ENCODE measurements at regions not wholly inside any gene's neighbourhood (a gene's known extent, or its start where the extent isn't known, plus 50 kb on each side); places are given as distances from the start of the nearest gene placed in this dataset.

DNA sequence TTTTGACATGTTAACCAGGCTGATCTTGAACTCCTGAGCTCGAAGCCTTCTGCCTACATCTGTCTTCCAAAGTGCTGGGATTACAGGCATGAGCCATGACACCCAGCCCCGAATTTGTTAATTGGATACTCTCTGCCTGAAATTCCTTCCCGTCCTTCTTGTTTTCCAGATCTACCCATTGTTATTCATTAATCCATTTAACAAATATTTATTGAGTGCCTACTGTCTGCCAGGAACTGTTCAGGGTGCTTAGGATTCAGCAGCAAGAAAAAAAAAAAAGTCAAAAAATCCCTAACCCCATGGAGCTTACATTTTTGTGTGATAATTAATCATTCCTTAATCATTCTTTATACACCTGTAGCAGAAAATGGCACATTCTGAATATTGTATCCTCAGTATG, 206.8 kb upstream of the FOXD3 start:
- H3K9me3 Mint-ChIP-seq: no peaks in the 10 kb centered on the region
- H3K4me3 Mint-ChIP-seq: no peak overlapping the region
- H3K27ac Mint-ChIP-seq: no peak overlapping the region
- POLR2A ChIA-PET: no interaction called here
- H3K36me3 Mint-ChIP-seq: no peaks in the 10 kb centered on the region
- H3K4me1 Mint-ChIP-seq: no peaks in the 10 kb centered on the region
- no peak for DNase-seq
- ATAC-seq: no peak
- peaks cover 0 to 26% (median 11%) of the 10 kb centered on the region in 5 donors for H3K27me3 Mint-ChIP-seq

DNA sequence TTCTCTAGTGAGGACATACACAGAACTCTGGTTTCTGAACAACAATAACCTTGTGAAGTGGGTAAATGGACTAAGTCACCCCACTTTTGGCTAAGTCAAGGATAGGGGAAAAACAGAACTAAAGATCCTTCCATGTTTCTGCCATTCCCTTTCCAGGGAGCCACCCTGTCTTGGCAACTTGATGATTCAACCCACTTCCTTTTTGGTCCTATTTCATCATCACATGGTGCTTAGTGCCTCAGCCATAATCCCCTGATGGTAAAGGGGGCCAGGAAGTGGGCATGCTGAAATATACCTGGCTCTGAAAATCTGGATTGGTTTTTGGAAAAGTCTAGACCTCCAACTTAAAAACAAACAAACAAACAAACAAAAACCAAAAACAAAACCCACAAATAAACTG, 206.4 kb upstream of the FOXD3 start:
- no peaks in the 10 kb centered on the region for H3K36me3 Mint-ChIP-seq
- H3K9me3 Mint-ChIP-seq: no peaks in the 10 kb centered on the region
- ATAC-seq (no peak), DNase-seq (no peak)
- H3K4me1 Mint-ChIP-seq: no peaks in the 10 kb centered on the region
- peaks cover 1 to 24% (median 11%) of the 10 kb centered on the region in 5 donors for H3K27me3 Mint-ChIP-seq
- H3K27ac Mint-ChIP-seq: no peak overlapping the region
- POLR2A ChIA-PET: no interaction called here
- H3K4me3 Mint-ChIP-seq: no peak overlapping the region

DNA sequence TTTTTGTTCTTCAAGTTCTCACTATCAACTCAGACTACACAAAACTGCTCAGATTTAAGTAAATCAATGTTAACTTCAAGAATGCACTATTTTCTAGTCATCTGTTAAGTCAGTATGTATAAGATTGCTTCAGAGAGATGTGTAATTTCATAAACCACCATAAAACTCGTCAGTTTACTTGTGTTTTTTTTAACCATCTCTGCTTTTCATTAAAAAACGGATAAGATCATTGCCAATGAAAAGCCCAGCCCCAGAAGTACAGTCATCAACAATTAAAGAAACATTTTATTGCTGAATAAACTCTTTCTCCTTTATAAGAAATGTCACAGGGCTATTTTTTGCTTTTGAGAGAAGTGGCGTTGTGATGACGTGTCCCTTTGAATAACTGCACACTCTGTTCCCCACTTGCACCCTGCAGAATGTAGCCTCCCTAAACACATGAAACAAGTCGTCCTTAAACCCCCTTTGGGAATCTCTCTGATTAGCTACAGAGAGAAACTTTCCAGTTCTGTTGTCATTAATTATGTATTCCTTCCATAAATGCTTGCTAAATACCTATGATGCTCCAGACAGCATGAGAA, 202.7 kb upstream of the FOXD3 start:
- H3K36me3 Mint-ChIP-seq: no peaks in the 10 kb centered on the region
- no peaks in the 10 kb centered on the region for H3K9me3 Mint-ChIP-seq
- peaks cover 0 to 6% (median 0%) of the 10 kb centered on the region in 4 donors for H3K4me1 Mint-ChIP-seq
- POLR2A ChIA-PET: no interaction called here
- ATAC-seq (no peak), DNase-seq (no peak)
- no peak overlapping the region for H3K27ac Mint-ChIP-seq
- no peak overlapping the region for H3K4me3 Mint-ChIP-seq
- peaks cover 4 to 25% (median 9%) of the 10 kb centered on the region in 5 donors for H3K27me3 Mint-ChIP-seq

DNA sequence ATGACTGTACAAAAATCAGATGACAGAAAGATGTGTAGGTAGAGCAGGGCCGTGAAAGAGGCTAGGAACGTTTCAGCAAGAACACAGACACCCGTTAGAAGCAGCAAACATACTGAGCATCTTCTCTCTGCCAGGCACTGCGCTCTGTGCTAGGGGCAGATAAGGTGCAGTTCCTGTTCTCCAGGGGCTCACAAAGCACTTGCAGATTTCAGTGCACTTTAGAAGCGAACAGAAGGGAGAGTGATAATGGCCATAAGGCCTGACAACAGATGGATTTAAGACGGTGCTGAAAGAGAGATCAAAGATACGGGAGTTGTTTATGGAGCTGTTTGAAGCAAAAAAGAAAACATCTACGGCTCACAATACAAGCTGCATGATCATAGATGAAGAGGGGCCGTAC, 200.3 kb upstream of the FOXD3 start:
- H3K27me3 Mint-ChIP-seq: peaks cover 4 to 24% (median 8%) of the 10 kb centered on the region in 5 donors
- H3K4me3 Mint-ChIP-seq: no peak overlapping the region
- peaks cover 0 to 6% (median 0%) of the 10 kb centered on the region in 4 donors for H3K4me1 Mint-ChIP-seq
- POLR2A ChIA-PET: no interaction called here
- no peak overlapping the region for H3K27ac Mint-ChIP-seq
- no peak for ATAC-seq
- no peak for DNase-seq
- no peaks in the 10 kb centered on the region for H3K9me3 Mint-ChIP-seq
- H3K36me3 Mint-ChIP-seq: no peaks in the 10 kb centered on the region

DNA sequence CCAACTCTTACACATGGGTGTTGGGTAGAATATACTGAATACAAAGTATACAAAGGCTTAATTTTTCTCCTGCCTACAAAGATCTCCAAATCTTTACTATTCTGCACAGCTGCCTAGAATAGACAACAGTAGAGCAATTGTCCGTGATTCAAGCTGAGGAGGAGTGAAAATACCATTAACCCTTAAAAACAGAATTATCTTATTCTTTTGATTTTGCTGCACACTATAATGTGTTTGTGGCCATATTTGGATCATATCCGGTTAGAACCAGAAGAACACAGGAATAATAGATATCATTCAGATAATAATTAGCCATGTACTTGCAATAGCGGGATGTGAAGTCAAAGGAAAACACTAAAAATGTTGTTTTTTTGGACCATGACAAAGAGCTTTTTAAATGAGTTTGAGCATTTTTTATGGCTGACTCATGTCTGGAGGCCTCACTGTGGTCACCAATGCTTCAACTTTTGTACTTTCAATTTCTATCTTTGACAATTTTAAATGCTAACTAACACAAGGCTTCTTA, 197.6 kb upstream of the FOXD3 start:
- Mint-ChIP-seq H3K36me3 (no peaks in the 10 kb centered on the region), H3K27me3 (peaks cover 5 to 16% (median 7%) of the 10 kb centered on the region in 5 donors), H3K9me3 (no peaks in the 10 kb centered on the region), H3K27ac (no peak overlapping the region), H3K4me1 (peaks cover 0 to 6% (median 0%) of the 10 kb centered on the region in 4 donors), H3K4me3 (no peak overlapping the region)
- DNase-seq (no peak), ATAC-seq (no peak)
- POLR2A ChIA-PET: no interaction called here

DNA sequence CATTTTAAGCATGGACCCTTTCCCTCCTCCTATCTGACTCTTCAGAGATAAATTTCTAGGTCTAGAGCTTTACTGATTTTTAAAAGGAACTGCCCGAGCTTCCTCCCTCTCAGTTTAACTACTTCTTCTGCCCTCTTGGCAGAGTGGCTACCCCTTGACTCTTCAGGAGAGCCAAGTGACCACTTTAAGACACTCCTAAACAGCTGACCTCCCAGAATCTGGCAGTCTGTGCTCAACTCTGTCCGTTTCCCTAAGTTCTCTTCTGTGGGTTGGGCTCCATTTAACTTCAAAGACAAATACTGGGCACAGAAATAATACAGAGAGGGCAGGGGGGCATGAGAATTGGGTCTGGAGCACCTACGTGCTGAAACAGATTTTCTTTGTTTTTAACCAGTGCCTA, 196.3 kb upstream of the FOXD3 start:
- H3K4me3 Mint-ChIP-seq: no peak overlapping the region
- H3K36me3 Mint-ChIP-seq: no peaks in the 10 kb centered on the region
- ATAC-seq: no peak
- DNase-seq: no peak
- peaks cover 0 to 19% (median 11%) of the 10 kb centered on the region in 5 donors for H3K27me3 Mint-ChIP-seq
- no peak overlapping the region for H3K27ac Mint-ChIP-seq
- POLR2A ChIA-PET: no interaction called here
- H3K9me3 Mint-ChIP-seq: no peaks in the 10 kb centered on the region
- H3K4me1 Mint-ChIP-seq: peaks cover 0 to 6% (median 0%) of the 10 kb centered on the region in 4 donors

DNA sequence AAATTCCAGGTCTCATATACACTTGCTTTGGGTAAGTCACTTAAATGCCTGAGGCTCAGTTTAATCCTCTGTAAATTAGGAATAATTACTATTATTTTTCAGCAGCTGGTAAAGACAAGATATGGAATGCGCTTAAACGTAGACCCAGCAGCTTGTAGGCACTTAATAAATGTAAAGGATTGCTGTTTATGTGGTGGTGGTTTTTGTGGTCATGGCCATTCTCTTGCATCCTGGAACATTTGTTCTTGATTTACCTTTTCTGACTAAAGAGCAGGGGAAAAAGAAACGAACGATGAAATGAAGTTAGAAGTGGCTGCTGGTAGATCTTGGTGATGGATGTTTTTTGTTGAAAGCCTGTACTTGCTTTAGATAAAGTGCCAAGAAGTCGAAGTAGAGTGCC, 195.0 kb upstream of the FOXD3 start:
- Mint-ChIP-seq H3K4me1 (no peaks in the 10 kb centered on the region), H3K36me3 (no peaks in the 10 kb centered on the region), H3K9me3 (no peaks in the 10 kb centered on the region), H3K4me3 (no peak overlapping the region), H3K27me3 (peaks cover 7 to 19% (median 12%) of the 10 kb centered on the region in 5 donors), H3K27ac (no peak overlapping the region)
- POLR2A ChIA-PET: no interaction called here
- no peak for DNase-seq
- no peak for ATAC-seq

DNA sequence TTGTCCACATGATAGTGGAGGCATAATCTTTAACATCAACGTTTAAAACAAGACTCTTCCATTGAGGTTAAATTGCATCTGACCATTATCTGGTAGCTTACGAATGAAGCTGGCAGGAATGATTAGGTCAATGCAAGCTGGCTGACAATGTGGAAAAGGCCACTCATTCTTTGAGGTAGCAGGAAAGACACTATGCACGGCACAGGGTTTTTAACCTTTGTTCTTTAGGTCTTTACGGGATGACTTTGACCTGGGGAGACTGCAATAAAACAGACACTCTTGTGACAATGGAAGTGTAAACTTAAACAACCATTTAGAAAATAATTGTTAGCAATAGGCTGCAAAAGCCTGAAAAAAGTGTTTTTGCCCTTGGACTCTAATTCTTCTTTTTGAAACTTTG, 193.8 kb upstream of the FOXD3 start:
- H3K27ac Mint-ChIP-seq: no peak overlapping the region
- H3K9me3 Mint-ChIP-seq: no peaks in the 10 kb centered on the region
- ATAC-seq: no peak
- no peaks in the 10 kb centered on the region for H3K4me1 Mint-ChIP-seq
- H3K4me3 Mint-ChIP-seq: no peak overlapping the region
- no peaks in the 10 kb centered on the region for H3K36me3 Mint-ChIP-seq
- POLR2A ChIA-PET: no interaction called here
- no peak for DNase-seq
- peaks cover 7 to 16% (median 11%) of the 10 kb centered on the region in 5 donors for H3K27me3 Mint-ChIP-seq

DNA sequence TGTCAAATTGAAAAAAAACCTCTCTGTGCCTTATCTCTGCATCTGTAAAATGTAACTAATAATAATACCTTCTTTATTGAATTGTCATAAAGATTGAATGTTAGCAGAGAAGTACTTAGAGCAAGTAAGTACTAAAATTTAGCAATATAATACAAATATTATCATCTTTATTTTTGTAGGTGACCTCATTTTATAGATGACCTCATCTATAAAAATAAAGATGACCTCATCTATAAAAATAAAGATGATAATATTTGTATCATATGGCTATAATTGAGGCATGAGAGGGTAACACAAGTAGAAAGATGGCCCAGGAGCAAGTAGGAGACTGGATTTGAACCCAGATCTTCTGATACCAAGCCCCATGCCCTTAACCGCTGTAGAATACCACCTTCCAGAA, 193.2 kb upstream of the FOXD3 start:
- H3K9me3 Mint-ChIP-seq: no peaks in the 10 kb centered on the region
- H3K4me3 Mint-ChIP-seq: no peak overlapping the region
- ATAC-seq (no peak), DNase-seq (no peak)
- peaks cover 9 to 17% (median 11%) of the 10 kb centered on the region in 5 donors for H3K27me3 Mint-ChIP-seq
- H3K27ac Mint-ChIP-seq: no peak overlapping the region
- H3K4me1 Mint-ChIP-seq: no peaks in the 10 kb centered on the region
- POLR2A ChIA-PET: no interaction called here
- H3K36me3 Mint-ChIP-seq: no peaks in the 10 kb centered on the region

DNA sequence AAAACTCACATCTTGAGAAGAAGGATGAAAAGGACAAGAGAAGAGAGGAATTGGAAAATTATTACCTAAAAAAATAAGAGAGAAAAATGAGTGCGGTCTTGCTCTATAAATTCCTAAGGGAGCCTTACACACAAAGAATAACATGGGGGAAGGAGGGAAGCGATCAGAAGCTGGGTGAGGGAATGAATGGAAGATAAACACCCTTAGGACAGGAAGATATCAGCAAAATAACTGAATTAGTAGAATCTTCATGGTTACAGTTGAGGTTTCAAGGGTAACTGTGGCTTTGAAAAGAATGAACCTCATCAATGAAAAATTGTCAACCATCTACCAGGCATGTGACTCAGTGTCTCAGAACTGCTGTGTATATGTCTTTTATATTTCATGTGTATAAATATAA, 192.5 kb upstream of the FOXD3 start:
- H3K4me1 Mint-ChIP-seq: no peaks in the 10 kb centered on the region
- ATAC-seq (no peak), DNase-seq (no peak)
- no peak overlapping the region for H3K27ac Mint-ChIP-seq
- no peaks in the 10 kb centered on the region for H3K36me3 Mint-ChIP-seq
- no peak overlapping the region for H3K4me3 Mint-ChIP-seq
- H3K9me3 Mint-ChIP-seq: no peaks in the 10 kb centered on the region
- POLR2A ChIA-PET: no interaction called here
- peaks cover 8 to 17% (median 11%) of the 10 kb centered on the region in 5 donors for H3K27me3 Mint-ChIP-seq

DNA sequence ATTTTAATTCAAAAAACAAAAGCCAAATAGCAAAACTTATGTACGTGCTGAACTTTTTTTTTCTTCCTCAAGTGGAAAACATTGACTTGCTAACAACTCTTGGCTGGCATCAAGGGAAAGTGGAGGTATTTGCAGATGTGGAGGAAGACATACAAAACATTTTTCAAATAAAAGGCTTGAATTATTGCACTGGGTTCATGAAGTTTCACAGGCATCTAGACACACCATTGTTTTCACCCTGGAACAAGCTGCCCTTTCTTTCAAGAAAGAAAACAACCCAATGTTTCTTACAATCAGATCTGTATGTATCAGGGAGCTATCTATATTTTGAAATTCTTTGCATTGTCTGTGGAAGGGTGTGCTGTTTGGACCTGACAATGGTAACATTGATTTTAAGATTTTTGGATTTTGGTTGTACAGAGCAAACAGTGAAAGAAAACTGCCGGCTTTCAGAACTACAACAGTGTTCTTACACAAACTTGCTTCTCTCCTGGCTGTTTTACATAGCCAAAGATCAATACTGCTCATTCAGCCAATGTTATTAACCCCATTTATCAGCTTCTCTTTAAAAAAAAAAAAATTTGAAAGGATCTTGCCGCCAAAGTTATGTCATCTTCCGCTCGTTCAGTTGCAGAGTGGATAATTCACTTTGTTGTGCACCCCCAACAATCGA, 187.7 kb upstream of the FOXD3 start:
- no peaks in the 10 kb centered on the region for H3K36me3 Mint-ChIP-seq
- H3K27me3 Mint-ChIP-seq: peaks cover 10 to 23% (median 16%) of the 10 kb centered on the region in 5 donors
- POLR2A ChIA-PET: no interaction called here
- no peaks in the 10 kb centered on the region for H3K4me1 Mint-ChIP-seq
- ATAC-seq (no peak), DNase-seq (no peak)
- H3K9me3 Mint-ChIP-seq: peaks cover 0 to 2% (median 0%) of the 10 kb centered on the region in 9 donors
- H3K27ac Mint-ChIP-seq: no peak overlapping the region
- H3K4me3 Mint-ChIP-seq: no peak overlapping the region

DNA sequence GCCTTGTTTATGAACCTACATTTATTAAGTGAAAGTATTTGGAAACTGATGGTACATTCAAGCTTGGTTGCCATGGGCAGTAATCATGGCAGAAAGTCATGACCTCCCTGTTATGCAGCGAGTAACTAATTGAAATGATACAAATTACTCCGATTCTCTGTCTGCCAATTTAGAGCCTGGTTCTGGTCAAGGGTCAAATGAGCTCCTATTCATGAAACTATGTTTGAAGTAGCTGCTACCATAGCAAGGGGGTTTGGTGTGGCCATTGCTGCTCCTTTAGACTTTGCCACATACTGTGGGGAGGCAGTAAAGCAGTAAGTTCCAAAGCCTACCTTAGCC, 187.2 kb upstream of the FOXD3 start:
- no peak for ATAC-seq

DNA sequence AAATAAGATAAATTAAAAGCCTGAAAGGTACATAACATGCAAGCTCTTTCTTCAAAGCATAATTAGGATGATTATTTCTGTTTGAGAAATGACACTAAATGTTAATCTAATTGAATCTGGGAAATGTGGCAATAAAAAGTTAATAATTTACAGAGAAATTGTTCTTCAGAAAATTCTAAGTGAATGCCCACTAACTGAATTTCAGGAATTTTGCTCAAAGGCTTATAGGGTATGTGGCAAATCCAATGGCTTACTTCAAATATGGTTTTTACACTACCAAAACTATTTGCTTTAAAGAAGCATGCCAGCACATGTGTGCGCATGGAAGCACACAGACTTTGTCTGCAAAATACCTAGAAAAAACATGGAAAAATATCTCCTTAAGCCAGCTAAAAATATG, 186.6 kb upstream of the FOXD3 start:
- Mint-ChIP-seq H3K9me3 (peaks cover 0 to 2% (median 0%) of the 10 kb centered on the region in 9 donors), H3K27me3 (peaks cover 5 to 21% (median 16%) of the 10 kb centered on the region in 5 donors), H3K4me3 (no peak overlapping the region), H3K4me1 (no peaks in the 10 kb centered on the region), H3K27ac (no peak overlapping the region), H3K36me3 (no peaks in the 10 kb centered on the region)
- POLR2A ChIA-PET: no interaction called here
- DNase-seq (no peak), ATAC-seq (no peak)

More for the DNA sequence above, 187.2 kb upstream of the FOXD3 start:
- POLR2A ChIA-PET: no interaction called here
- H3K36me3 Mint-ChIP-seq: no peaks in the 10 kb centered on the region
- no peak overlapping the region for H3K27ac Mint-ChIP-seq
- H3K4me1 Mint-ChIP-seq: no peaks in the 10 kb centered on the region
- DNase-seq: no peak
- no peak overlapping the region for H3K4me3 Mint-ChIP-seq
- peaks cover 0 to 2% (median 0%) of the 10 kb centered on the region in 9 donors for H3K9me3 Mint-ChIP-seq
- H3K27me3 Mint-ChIP-seq: peaks cover 8 to 21% (median 19%) of the 10 kb centered on the region in 5 donors

DNA sequence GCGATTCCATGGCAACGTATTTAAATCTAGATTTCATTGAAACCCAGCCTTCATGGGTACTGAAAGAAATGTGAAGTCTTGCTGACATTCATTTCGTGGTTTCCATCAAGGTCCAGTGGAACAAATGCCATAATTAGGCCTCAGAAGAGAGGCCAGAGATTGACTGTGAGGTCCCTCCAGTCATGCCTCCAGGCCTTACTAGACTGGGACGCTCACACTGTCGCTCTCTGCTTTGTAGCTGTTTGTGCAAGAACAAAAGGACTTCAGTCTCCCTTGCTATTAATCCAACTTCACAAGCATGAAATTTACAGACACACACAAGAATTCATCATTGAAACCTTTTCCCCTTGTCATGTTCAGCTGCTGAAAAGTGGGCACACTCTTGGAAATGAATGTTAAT, 180.4 kb upstream of the FOXD3 start:
- Mint-ChIP-seq H3K9me3 (no peaks in the 10 kb centered on the region), H3K4me1 (no peaks in the 10 kb centered on the region), H3K36me3 (no peaks in the 10 kb centered on the region), H3K27me3 (peaks cover 5 to 8% (median 7%) of the 10 kb centered on the region in 5 donors), H3K27ac (no peak overlapping the region), H3K4me3 (no peak overlapping the region)
- POLR2A ChIA-PET: no interaction called here
- ATAC-seq: no peak
- DNase-seq: no peak
